ENCODE measurements at regions not wholly inside any gene's neighbourhood (a gene's known extent, or its start where the extent isn't known, plus 50 kb on each side); places are given as distances from the start of the nearest gene placed in this dataset.

DNA sequence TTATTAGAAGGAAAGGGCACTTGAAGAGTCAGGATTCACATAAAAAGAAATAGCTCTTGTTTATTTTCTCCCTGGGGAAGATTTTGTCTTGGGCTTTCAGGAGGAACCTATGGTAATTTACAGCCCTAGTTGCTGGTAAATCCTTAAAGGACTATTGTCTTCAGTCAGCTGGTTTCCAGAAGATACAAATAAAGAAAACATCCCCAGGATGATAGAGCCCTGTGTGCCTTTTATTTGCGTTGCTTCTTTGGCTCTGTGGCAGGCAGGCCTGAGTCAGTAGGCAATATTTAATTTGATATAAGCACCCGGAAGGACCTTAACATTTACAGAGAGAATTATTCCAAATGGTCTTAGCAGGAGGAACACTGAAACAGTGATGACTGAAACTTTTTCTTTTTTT is 131.0 kb upstream of the SLC34A2 start:
- Histone ChIP-seq H3K9me2 (ENCODE audit: insufficient read depth) (no peaks in the 10 kb centered on the region), H3K36me3 (ENCODE audit: control insufficient read depth in 1 of 2, insufficient read depth in 2 of 2, low read length in 2 of 2) (no peaks in the 10 kb centered on the region), H3K4me1 (ENCODE audit: control insufficient read depth in 1 of 2, insufficient read depth in 2 of 2, low read length in 2 of 2) (peaks cover 6 to 11% of the 10 kb centered on the region in 2 experiments; a peak in 3 of 4 replicates), H3K27me3 (ENCODE audit: insufficient read depth, low read length) (no peaks in the 10 kb centered on the region), H3K4me3 (replicated peaks in 1 of 2; ENCODE audit: low read depth in 1 of 2, low read length in 2 of 2) (no peak overlapping the region), H3K27ac (ENCODE audit: low read depth, low read length) (no peak overlapping the region), H3K9me3 (ENCODE audit: control insufficient read depth in 1 of 2, insufficient read depth in 1 of 2, low read depth in 1 of 2, low read length in 2 of 2) (no peaks in the 10 kb centered on the region), H2AFZ (ENCODE audit: low read depth, low read length, poor library complexity, severe bottlenecking) (no peak overlapping the region), H3K9ac (ENCODE audit: low read length) (no peak overlapping the region), H4K20me1 (ENCODE audit: insufficient read depth) (no peaks in the 10 kb centered on the region), H3K4me2 (ENCODE audit: low read length) (no peak overlapping the region), H3K79me2 (ENCODE audit: insufficient read depth, low read length) (no peaks in the 10 kb centered on the region)
- intact Hi-C loops (cut with micrococcal nuclease): no loop called here
- DNase-seq (ENCODE audit: low read depth, low spot score): no peak
- ATAC-seq: no peak
- ChIA-PET POLR2A (no interaction called here), RAD21 (ENCODE audit: low non-redundant PET in 1 of 2, low total read pairs in 2 of 2, uncharacterized antibody in 2 of 2, unreplicated experiment in 2 of 2) (no interaction called here), CTCF (interaction anchor here (0.7 kb wide), 1 partner anchor 120 kb away, joined by 3 read pairs; no protein-coding TSS in a partner anchor)
- TF ChIP-seq POLR2AphosphoS5 (IDR thresholded peaks at IDR 0.05; ENCODE audit: low read depth, low read length): no peak
- no peak for TF ChIP-seq MAX (IDR thresholded peaks at IDR 0.05)
- TF ChIP-seq CBX3 (IDR thresholded peaks at IDR 0.05; ENCODE audit: low read depth): no peak
- TF ChIP-seq ELF1 (IDR thresholded peaks at IDR 0.05; ENCODE audit: borderline replicate concordance, low read depth): no peak
- no peak for TF ChIP-seq EGR1 (IDR thresholded peaks at IDR 0.05; ENCODE audit: low read depth)
- TF ChIP-seq YY1 (IDR thresholded peaks at IDR 0.05; ENCODE audit: extremely low read depth, insufficient replicate concordance, low read depth, low read length): no peak
- TF ChIP-seq FOSL1 (IDR thresholded peaks at IDR 0.05; ENCODE audit: low read depth): no peak
- TF ChIP-seq, protein P1, sequence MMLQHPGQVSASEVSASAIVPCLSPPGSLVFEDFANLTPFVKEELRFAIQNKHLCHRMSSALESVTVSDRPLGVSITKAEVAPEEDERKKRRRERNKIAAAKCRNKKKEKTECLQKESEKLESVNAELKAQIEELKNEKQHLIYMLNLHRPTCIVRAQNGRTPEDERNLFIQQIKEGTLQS (IDR thresholded peaks at IDR 0.05): no peak
- TF ChIP-seq CEBPB (IDR thresholded peaks at IDR 0.05; ENCODE audit: low read depth): no peak
- no peak for TF ChIP-seq SIN3A (IDR thresholded peaks at IDR 0.05; ENCODE audit: low read depth)
- no peak for TF ChIP-seq EZH2 (IDR thresholded peaks at IDR 0.05)
- TF ChIP-seq TCF7L2 (IDR thresholded peaks at IDR 0.05; ENCODE audit: borderline replicate concordance, extremely low read depth, insufficient read depth, insufficient read length): no peak
- TF ChIP-seq ZBTB33 (IDR thresholded peaks at IDR 0.05; ENCODE audit: extremely low read depth, insufficient replicate concordance, low read length): no peak
- no peak for TF ChIP-seq RAD21 (IDR thresholded peaks at IDR 0.05; ENCODE audit: low read depth)
- TF ChIP-seq REST (IDR thresholded peaks at IDR 0.05; ENCODE audit: low read depth): no peak
- TF ChIP-seq ZFX (IDR thresholded peaks at IDR 0.05): no peak
- no peak for TF ChIP-seq POLR2A (IDR thresholded peaks at IDR 0.05; ENCODE audit: borderline replicate concordance, extremely low read depth, insufficient read depth, insufficient read length)
- TF ChIP-seq SP1 (IDR thresholded peaks at IDR 0.05; ENCODE audit: low read depth): no peak
- no peak for TF ChIP-seq SRF (IDR thresholded peaks at IDR 0.05; ENCODE audit: low read depth)
- TF ChIP-seq CTCF (IDR thresholded peaks at IDR 0.05 in 2 of 3, conservative IDR thresholded peaks at IDR 0.05 in 1 of 3; ENCODE audit: borderline replicate concordance in 1 of 3, insufficient read depth in 1 of 3, low read depth in 2 of 3, low read length in 2 of 3): no peak
- BruUV-seq (replicated peaks): no TSS peak
